ENCODE measurements at regions not wholly inside any gene's neighbourhood (a gene's known extent, or its start where the extent isn't known, plus 50 kb on each side); places are given as distances from the start of the nearest gene placed in this dataset.

GRCh38 chr10:4568086-4568485 is 257.9 kb upstream of the AKR1E2 start:
- no peak for DNase-seq

- no peak for DNase-seq
Measured at GRCh38 chr10:4567637-4568036, 258.4 kb upstream of the AKR1E2 start.

DNA sequence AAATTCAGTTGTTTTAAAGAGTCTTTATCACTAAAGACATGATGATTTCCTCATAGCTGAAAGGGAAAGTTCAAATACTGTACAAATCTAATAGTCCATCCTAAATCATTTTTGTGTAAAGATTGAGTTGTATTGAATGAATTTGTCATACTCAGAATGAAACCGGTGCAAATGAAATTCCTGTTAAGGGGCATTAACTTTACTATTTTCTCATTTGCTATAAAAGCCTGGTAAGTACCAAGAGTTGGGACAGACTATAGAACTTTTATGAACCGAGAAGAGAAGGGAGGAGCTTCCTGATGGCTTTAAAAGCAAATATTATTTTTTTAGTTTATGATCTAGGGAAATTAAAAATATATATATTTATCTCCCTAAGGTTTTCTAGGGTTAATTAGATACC is 260.0 kb upstream of the AKR1E2 start:
- DNase-seq: no peak

DNA sequence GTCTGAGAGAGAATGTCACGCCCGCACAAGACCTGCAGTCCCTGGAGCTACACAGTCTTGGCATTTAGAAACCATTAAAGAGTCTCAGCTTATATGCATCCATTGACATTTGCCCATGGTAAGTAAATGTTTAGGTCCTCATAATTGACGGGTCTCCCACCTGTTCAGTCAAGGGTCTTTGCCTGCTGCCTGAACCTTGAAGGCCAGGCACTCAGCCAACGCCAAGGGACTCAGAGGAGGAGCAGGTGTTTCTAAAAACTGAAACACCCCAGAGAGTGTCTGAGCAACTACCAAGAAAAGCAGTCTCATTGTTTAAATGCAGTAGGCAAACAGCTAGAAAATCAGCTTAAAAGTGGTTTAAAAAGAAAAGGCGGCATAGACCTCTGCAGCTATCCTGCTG is 264.7 kb upstream of the AKR1E2 start:
- no peak for DNase-seq

GRCh38 chr10:4557469-4557868 is 268.5 kb upstream of the AKR1E2 start:
- DNase-seq: no peak

GRCh38 chr10:4556527-4556926 is 269.5 kb upstream of the AKR1E2 start:
- DNase-seq: no peak

- DNase-seq: no peak
Measured at GRCh38 chr10:4555920-4556319, 270.1 kb upstream of the AKR1E2 start.

DNA sequence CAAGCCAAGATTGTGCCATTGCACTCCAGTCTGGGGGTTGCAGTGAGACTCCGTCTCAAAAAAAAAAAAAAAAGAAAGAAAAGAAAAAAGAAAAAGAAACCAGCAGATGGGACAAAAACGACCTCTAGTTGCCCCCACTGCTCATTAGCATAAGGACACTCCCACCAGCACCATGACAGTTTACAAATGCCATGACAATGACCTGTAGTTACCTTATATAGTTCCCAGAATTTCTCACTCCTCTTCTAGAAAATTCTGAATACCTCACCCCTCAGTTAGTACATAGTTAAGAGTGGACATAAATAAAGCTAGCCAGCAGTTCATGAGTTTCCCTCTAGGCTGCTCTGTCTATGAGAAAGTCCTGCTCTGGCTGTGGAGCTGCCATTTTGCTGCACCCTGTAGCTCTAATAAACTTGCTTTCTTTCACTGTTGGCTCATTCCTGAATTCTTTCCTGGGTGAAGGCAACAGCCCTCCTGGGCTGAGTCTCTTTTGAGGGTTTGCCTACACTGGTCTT is 276.8 kb upstream of the AKR1E2 start:
- no peak for DNase-seq

GRCh38 chr10:4546931-4547330 is 279.1 kb upstream of the AKR1E2 start:
- no peak for DNase-seq

- DNase-seq: no peak
Measured at GRCh38 chr10:4546500-4546899, 279.5 kb upstream of the AKR1E2 start.

DNA sequence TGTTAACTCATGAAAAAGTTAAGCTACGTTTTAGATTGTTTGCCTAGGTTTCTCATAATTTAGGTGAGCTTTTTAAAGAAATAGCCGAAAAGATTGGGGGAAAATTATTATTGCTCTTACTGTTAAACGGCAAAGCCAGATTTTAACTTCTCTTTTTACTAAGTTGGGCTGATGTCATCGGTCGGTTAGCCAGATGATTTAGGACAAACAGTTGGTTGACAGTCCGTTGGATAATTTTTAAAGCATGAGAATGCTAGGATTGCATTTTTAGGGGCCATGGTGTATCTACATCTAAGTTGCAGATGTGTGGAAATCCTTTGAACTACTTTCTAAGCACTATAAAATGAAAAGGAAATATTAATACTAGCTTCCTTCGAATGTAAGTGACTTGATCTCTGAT is 280.9 kb upstream of the AKR1E2 start:
- no peak for DNase-seq

GRCh38 chr10:4543938-4544533 is 282.0 kb upstream of the AKR1E2 start:
- no peak for DNase-seq

DNA sequence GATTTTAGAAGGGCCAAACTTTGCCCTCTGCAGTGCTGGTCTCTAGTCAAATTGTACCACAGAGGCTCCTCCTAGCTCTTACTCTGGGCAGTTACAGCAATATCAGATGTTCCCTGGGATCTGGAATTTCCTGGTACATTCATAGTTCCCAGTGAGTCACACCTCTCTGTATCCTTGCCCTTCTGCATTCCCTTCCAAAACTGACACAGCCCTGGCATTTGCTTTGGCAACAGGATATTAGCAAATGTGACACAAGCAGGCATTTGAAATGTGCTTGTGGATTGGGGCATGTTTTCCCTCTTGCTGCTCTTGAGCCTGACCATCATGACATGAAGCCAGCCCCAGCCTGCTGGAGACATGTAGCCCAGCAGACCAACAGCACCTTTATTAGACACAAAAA is 284.7 kb upstream of the AKR1E2 start:
- DNase-seq: no peak

GRCh38 chr10:4538016-4538415 is 288.0 kb upstream of the AKR1E2 start:
- DNase-seq: no peak

DNA sequence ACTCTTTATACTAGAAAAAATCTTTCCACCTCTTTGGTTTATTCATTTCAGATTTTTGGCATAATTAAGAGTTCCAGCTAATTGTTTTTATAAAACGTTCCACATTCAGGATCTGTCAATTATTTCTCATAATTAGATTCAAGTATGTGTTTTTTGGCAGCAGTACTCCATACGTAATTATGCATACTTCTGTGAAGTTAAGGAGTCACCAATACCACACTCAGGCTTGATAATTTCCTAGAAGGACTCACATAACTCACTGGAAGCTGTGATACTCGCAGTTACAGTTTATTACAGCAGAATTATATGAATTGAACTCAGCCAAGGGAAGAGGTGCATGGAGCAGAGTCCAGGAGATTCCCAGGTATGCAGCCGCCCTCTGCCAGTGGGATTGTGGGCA is 290.5 kb upstream of the AKR1E2 start:
- DNase-seq: no peak

- DNase-seq: no peak
Measured at GRCh38 chr10:4533621-4534020, 292.4 kb upstream of the AKR1E2 start.

GRCh38 chr10:4532976-4533375 is 293.0 kb upstream of the AKR1E2 start:
- DNase-seq: no peak

DNA sequence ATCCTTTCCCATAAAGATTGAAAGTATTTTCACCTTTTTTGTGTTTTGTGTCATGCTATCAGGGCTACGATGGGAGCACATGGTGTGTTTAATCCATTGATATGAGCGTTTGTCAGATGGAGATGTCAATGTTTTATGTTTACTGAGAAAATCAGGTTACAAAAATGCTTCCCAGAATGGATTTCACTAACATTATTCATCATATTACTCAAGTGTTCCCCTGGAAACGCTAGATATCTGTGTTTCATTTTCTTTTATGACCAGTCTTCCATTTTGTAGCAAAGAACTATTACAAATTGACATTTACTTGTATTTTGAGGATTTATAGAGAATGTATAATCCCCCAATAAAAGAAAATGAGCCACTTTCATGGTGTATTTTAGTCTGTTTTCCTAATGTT is 293.5 kb upstream of the AKR1E2 start:
- no peak for DNase-seq

- no peak for DNase-seq
Measured at GRCh38 chr10:4532011-4532410, 294.0 kb upstream of the AKR1E2 start.

GRCh38 chr10:4529266-4529665 is 296.7 kb upstream of the AKR1E2 start:
- no peak for DNase-seq

GRCh38 chr10:4527281-4527970 is 298.6 kb upstream of the AKR1E2 start:
- DNase-seq: no peak

DNA sequence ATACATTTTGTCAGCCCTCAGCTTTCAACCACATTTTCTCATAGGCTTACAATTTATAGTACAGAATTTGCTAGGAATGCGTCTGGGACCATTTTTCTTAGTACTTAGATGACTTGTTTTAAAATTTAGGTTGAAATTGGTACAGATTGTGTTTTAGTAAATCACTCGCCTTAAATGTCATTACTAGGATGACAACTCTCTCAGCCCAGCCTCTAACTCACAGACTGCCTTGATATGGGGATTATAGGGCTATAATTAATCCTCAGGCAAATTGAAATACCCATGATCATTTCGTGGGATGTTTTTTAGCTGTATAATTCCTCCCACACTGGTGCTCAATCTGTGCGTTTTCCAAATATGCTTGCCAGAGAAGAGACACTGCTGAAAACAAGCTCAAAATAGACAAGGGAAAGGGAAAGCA is 299.7 kb upstream of the AKR1E2 start:
- DNase-seq: no peak

GRCh38 chr10:4525103-4525502 is 300.9 kb upstream of the AKR1E2 start:
- no peak for DNase-seq

GRCh38 chr10:4522296-4523000 is 303.6 kb upstream of the AKR1E2 start:
- DNase-seq: no peak

Data from CD4-positive, alpha-beta T cell treated with Interleukin-4 for 1 hour (primary cell).